ENCODE measurements at regions not wholly inside any gene's neighbourhood (a gene's known extent, or its start where the extent isn't known, plus 50 kb on each side); places are given as distances from the start of the nearest gene placed in this dataset.
"Not testable (repeated sequence)": the region's sequence is repeated elsewhere in the genome, so short reads cannot be mapped to it uniquely, and the experiment has no call there.

- POLR2A ChIA-PET (ENCODE audit: low non-redundant PET), result no interaction called here
- CTCF ChIA-PET, result interaction anchor here (0.6 to 2.0 kb wide), 10 partner anchors 13 to 651 kb away, joined by 3 to 12 read pairs (median 3); partner anchors contain the start of gene ATF7IP
- TF ChIP-seq CTCF (conservative IDR thresholded peaks at IDR 0.05; ENCODE audit: low read depth), result no peak; the same call in 1 of the 2 replicates
- no peak for DNase-seq (ENCODE audit: low spot score)
- H3K27ac ChIP-seq, result no peak overlapping the region
These were observed 127.2 kb upstream of the ATF7IP start for GRCh38 chr12:14238221-14238792.

- DNase-seq (ENCODE audit: low spot score), result no peak
- TF ChIP-seq CTCF (conservative IDR thresholded peaks at IDR 0.05; ENCODE audit: low read depth), result no peak
- ChIA-PET POLR2A (ENCODE audit: low non-redundant PET) (interaction anchor here (0.7 kb wide), 1 partner anchor 305 kb away, joined by 3 read pairs; no protein-coding TSS in a partner anchor), CTCF (interaction anchor here (0.7 to 2.0 kb wide), 2 partner anchors 123 to 424 kb away, joined by 7 to 12 read pairs; no protein-coding TSS in a partner anchor)
- no peak overlapping the region for H3K27ac ChIP-seq
These were observed 126.0 kb upstream of the ATF7IP start for GRCh38 chr12:14239350-14239934.

GRCh38 chr12:14239935-14240872 is 125.3 kb upstream of the ATF7IP start:
- no peak overlapping the region for H3K27ac ChIP-seq
- TF ChIP-seq CTCF (conservative IDR thresholded peaks at IDR 0.05; ENCODE audit: low read depth), result no peak
- DNase-seq (ENCODE audit: low spot score), result no peak
- ChIA-PET CTCF (interaction anchor here (0.7 kb wide), 2 partner anchors 76 to 122 kb away, joined by 5 to 7 read pairs; no protein-coding TSS in a partner anchor), POLR2A (ENCODE audit: low non-redundant PET) (interaction anchor here (0.7 kb wide), 1 partner anchor 305 kb away, joined by 3 read pairs; no protein-coding TSS in a partner anchor)

GRCh38 chr12:14240873-14241220 is 124.6 kb upstream of the ATF7IP start:
- no peak overlapping the region for H3K27ac ChIP-seq
- ChIA-PET CTCF (interaction anchor here (0.7 kb wide), 1 partner anchor 76 kb away, joined by 5 read pairs; no protein-coding TSS in a partner anchor), POLR2A (ENCODE audit: low non-redundant PET) (no interaction called here)
- TF ChIP-seq CTCF (conservative IDR thresholded peaks at IDR 0.05; ENCODE audit: low read depth), result no peak
- DNase-seq (ENCODE audit: low spot score), result no peak

GRCh38 chr12:14242825-14243224 is 122.7 kb upstream of the ATF7IP start:
- CTCF ChIA-PET; DNase-seq (ENCODE audit: low spot score); POLR2A ChIA-PET (ENCODE audit: low non-redundant PET); H3K27ac ChIP-seq: not testable (repeated sequence)

GRCh38 chr12:14243941-14244340 is 121.5 kb upstream of the ATF7IP start:
- ChIA-PET CTCF (no interaction called here), POLR2A (ENCODE audit: low non-redundant PET) (no interaction called here)
- no peak overlapping the region for H3K27ac ChIP-seq
- no peak for TF ChIP-seq CTCF (conservative IDR thresholded peaks at IDR 0.05; ENCODE audit: low read depth)
- DNase-seq (ENCODE audit: low spot score), result no peak

All from RWPE1 (cell line).